GM23338 (cell line): ENCODE measurements at regions not wholly inside any gene's neighbourhood (a gene's known extent, or its start where the extent isn't known, plus 50 kb on each side); places are given as distances from the start of the nearest gene placed in this dataset.

Experiments
- ATAC-seq: fragments of 200-7000 bp; cut with Tn5 transposase; 3 replicates; pipeline ENCODE4 v1.9.1; 2020
- DNase-seq: peaks from one replicate; pipeline ENCODE4 v3.0.0-alpha.2; 2015; ENCODE audit warnings: low spot score
- H2AFZ ChIP-seq: fragments of 200-600 bp; sonication (generic); 2 replicates; pipeline ENCODE4 v1.8.0; 2016; ENCODE audit warnings: antibody characterized with exemption, mild to moderate bottlenecking, moderate library complexity
- H3F3A ChIP-seq: fragments of 200-600 bp; sonication (generic); replicated peaks from 2 replicates; pipeline ENCODE4 v1.8.0; 2017; ENCODE audit warnings: antibody characterized with exemption, mixed run types, low read depth
- H3K27ac ChIP-seq: fragments of 200-600 bp; sonication (generic); 2 replicates; pipeline ENCODE4 v1.6.1; 2016; ENCODE audit warnings: low read depth
- H3K27me3 ChIP-seq: fragments of 200-600 bp; sonication (generic); 2 replicates; pipeline ENCODE4 v1.8.0; 2016; ENCODE audit warnings: mild to moderate bottlenecking, mixed run types, moderate library complexity; ENCODE audit not compliant: insufficient read depth
- H3K36me3 ChIP-seq: fragments of 200-600 bp; sonication (generic); 2 replicates; pipeline ENCODE4 v1.8.0; 2016; ENCODE audit warnings: mild to moderate bottlenecking; ENCODE audit not compliant: insufficient read depth
- H3K4me1 ChIP-seq: fragments of 200-600 bp; sonication (generic); 2 replicates; pipeline ENCODE4 v1.8.0; 2016; ENCODE audit warnings: mild to moderate bottlenecking, moderate library complexity; ENCODE audit not compliant: insufficient read depth
- H3K4me2 ChIP-seq: fragments of 200-600 bp; sonication (generic); 2 replicates; pipeline ENCODE4 v1.7.1; 2017; ENCODE audit warnings: mixed run types
- H3K4me3 ChIP-seq: fragments of 200-600 bp; sonication (generic); 2 replicates; pipeline ENCODE4 v1.6.1; 2016; ENCODE audit warnings: mixed run types
- H3K79me2 ChIP-seq: fragments of 200-600 bp; sonication (generic); replicated peaks from 2 replicates; pipeline ENCODE4 v1.8.0; 2017; ENCODE audit warnings: mild to moderate bottlenecking; ENCODE audit not compliant: insufficient read depth
- H3K9me2 ChIP-seq: fragments of 200-600 bp; sonication (generic); 2 replicates; pipeline ENCODE4 v1.8.0; 2017; ENCODE audit not compliant: insufficient read depth
- H4K20me1 ChIP-seq: fragments of 200-600 bp; sonication (generic); replicated peaks from 2 replicates; pipeline ENCODE4 v1.8.0; 2017; ENCODE audit warnings: mild to moderate bottlenecking; ENCODE audit not compliant: insufficient read depth
- H3K27ac Mint-ChIP-seq: 2 replicates; pipeline ENCODE4 v1.8.0; 2020; ENCODE audit warnings: inconsistent platforms, mild to moderate bottlenecking, moderate library complexity, mixed read lengths
- H3K27me3 Mint-ChIP-seq: 3 replicates; pipeline ENCODE4 v1.8.0; 2022; ENCODE audit warnings: low read depth, mild to moderate bottlenecking, moderate library complexity, mixed read lengths, inconsistent platforms; ENCODE audit not compliant: insufficient read depth, poor library complexity
- H3K36me3 Mint-ChIP-seq: 3 replicates; pipeline ENCODE4 v1.8.0; 2021; ENCODE audit warnings: low read depth, mild to moderate bottlenecking, inconsistent platforms, moderate library complexity, mixed read lengths
- H3K4me1 Mint-ChIP-seq: 3 replicates; pipeline ENCODE4 v1.8.0; 2020; ENCODE audit warnings: mild to moderate bottlenecking, inconsistent platforms, mixed read lengths
- H3K4me3 Mint-ChIP-seq: 3 replicates; pipeline ENCODE4 v1.8.0; 2021; ENCODE audit warnings: moderate library complexity, mild to moderate bottlenecking, inconsistent platforms, mixed read lengths
- H3K9me3 Mint-ChIP-seq: 3 replicates; pipeline ENCODE4 v1.8.0; 2020; ENCODE audit warnings: moderate library complexity, mild to moderate bottlenecking, inconsistent platforms, mixed read lengths
- CREB1 ChIP-seq: fragments of 250-450 bp; sonication (Bioruptor Pico); IDR thresholded peaks from 2 replicates; pipeline ENCODE4 v1.5.0; 2020; ENCODE audit warnings: low read depth, mild to moderate bottlenecking, moderate library complexity
- EZH2phosphoT487 ChIP-seq: fragments of 200-600 bp; sonication (generic); IDR thresholded peaks from one replicate; pipeline ENCODE4 v1.8.1; 2018; ENCODE audit warnings: antibody characterized with exemption; ENCODE audit not compliant: unreplicated experiment
- STAT1 ChIP-seq: IDR thresholded peaks from one replicate; pipeline ENCODE4 v1.6.1; 2016; ENCODE audit warnings: antibody characterized with exemption; ENCODE audit not compliant: unreplicated experiment
- ZNF114 ChIP-seq: fragments of 250-450 bp; sonication (Bioruptor Pico); IDR thresholded peaks from 2 replicates; pipeline ENCODE4 v1.5.0; 2020; ENCODE audit warnings: mild to moderate bottlenecking, moderate library complexity
- TF ChIP-seq, protein P1 (sequence below): IDR thresholded peaks from one replicate; pipeline ENCODE4 v1.6.1; 2018; ENCODE audit warnings: antibody characterized with exemption; ENCODE audit not compliant: unreplicated experiment
- TF ChIP-seq, protein P2 (sequence below): IDR thresholded peaks from 2 replicates; pipeline ENCODE4 v1.6.1; 2016; ENCODE audit warnings: antibody characterized with exemption
- TF ChIP-seq, protein P3 (sequence below), 2 experiments: fragments of 200-600 bp in 1 of 2; sonication (generic) in 1 of 2; conservative IDR thresholded peaks; 2 replicates each; pipeline versions ENCODE4 v1.5.1 to v1.6.1; 2016 to 2017; ENCODE audit warnings: antibody characterized with exemption in 2 of 2, low read depth in 2 of 2, mild to moderate bottlenecking in 2 of 2, moderate library complexity in 1 of 2
- TF ChIP-seq, protein P4 (sequence below): fragments of 250-450 bp; sonication (Bioruptor Pico); IDR thresholded peaks from 2 replicates; pipeline ENCODE4 v1.5.0; 2020; ENCODE audit warnings: mild to moderate bottlenecking, moderate library complexity

DNA sequence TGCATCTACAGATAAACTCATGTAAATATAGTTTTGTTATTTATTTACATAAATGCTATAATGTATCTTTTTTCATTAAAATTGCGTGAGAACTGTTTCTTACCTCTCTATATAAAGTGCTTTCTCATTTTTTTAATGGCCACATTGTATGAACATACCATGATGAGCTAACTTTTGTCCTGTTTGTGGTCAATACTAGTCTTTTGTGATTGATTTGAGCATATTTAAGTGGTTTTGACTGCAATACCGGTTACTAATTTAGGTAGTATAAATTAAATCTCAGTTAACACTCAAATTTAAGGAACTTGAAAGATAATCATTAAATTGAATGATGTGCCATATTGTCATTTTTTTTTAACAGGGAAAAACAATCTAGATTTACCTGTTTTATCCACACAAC is 108.2 kb downstream of the HAUS1 start:
- Mint-ChIP-seq H3K4me3 (no peak overlapping the region), H3K27me3 (no peaks in the 10 kb centered on the region), H3K4me1 (peaks cover 5% of the 10 kb centered on the region), H3K27ac (no peak overlapping the region), H3K9me3 (no peaks in the 10 kb centered on the region), H3K36me3 (peaks cover 9% of the 10 kb centered on the region; the same call in 2 of the 3 replicates)
- ATAC-seq (no peak), DNase-seq (no peak)
- Histone ChIP-seq H2AFZ (no peak overlapping the region), H3K9me2 (no peaks in the 10 kb centered on the region), H3K4me2 (no peak overlapping the region), H3K36me3 (no peaks in the 10 kb centered on the region), H3K4me3 (no peak overlapping the region), H4K20me1 (no peaks in the 10 kb centered on the region; the same call in none of the 2 replicates), H3K79me2 (peaks cover 65% of the 10 kb centered on the region), H3K4me1 (no peaks in the 10 kb centered on the region), H3K27me3 (no peaks in the 10 kb centered on the region), H3F3A (no peaks in the 10 kb centered on the region; the same call in 1 of the 2 replicates), H3K27ac (no peak overlapping the region)
- TF ChIP-seq, protein P1, sequence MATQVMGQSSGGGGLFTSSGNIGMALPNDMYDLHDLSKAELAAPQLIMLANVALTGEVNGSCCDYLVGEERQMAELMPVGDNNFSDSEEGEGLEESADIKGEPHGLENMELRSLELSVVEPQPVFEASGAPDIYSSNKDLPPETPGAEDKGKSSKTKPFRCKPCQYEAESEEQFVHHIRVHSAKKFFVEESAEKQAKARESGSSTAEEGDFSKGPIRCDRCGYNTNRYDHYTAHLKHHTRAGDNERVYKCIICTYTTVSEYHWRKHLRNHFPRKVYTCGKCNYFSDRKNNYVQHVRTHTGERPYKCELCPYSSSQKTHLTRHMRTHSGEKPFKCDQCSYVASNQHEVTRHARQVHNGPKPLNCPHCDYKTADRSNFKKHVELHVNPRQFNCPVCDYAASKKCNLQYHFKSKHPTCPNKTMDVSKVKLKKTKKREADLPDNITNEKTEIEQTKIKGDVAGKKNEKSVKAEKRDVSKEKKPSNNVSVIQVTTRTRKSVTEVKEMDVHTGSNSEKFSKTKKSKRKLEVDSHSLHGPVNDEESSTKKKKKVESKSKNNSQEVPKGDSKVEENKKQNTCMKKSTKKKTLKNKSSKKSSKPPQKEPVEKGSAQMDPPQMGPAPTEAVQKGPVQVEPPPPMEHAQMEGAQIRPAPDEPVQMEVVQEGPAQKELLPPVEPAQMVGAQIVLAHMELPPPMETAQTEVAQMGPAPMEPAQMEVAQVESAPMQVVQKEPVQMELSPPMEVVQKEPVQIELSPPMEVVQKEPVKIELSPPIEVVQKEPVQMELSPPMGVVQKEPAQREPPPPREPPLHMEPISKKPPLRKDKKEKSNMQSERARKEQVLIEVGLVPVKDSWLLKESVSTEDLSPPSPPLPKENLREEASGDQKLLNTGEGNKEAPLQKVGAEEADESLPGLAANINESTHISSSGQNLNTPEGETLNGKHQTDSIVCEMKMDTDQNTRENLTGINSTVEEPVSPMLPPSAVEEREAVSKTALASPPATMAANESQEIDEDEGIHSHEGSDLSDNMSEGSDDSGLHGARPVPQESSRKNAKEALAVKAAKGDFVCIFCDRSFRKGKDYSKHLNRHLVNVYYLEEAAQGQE, result no peak
- TF ChIP-seq ZNF114 (no peak), STAT1 (no peak), EZH2phosphoT487 (no peak), CREB1 (CRISPR knock-in tag) (no peak)
- TF ChIP-seq, protein P2, sequence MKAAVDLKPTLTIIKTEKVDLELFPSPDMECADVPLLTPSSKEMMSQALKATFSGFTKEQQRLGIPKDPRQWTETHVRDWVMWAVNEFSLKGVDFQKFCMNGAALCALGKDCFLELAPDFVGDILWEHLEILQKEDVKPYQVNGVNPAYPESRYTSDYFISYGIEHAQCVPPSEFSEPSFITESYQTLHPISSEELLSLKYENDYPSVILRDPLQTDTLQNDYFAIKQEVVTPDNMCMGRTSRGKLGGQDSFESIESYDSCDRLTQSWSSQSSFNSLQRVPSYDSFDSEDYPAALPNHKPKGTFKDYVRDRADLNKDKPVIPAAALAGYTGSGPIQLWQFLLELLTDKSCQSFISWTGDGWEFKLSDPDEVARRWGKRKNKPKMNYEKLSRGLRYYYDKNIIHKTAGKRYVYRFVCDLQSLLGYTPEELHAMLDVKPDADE, result no peak
- TF ChIP-seq, protein P3, sequence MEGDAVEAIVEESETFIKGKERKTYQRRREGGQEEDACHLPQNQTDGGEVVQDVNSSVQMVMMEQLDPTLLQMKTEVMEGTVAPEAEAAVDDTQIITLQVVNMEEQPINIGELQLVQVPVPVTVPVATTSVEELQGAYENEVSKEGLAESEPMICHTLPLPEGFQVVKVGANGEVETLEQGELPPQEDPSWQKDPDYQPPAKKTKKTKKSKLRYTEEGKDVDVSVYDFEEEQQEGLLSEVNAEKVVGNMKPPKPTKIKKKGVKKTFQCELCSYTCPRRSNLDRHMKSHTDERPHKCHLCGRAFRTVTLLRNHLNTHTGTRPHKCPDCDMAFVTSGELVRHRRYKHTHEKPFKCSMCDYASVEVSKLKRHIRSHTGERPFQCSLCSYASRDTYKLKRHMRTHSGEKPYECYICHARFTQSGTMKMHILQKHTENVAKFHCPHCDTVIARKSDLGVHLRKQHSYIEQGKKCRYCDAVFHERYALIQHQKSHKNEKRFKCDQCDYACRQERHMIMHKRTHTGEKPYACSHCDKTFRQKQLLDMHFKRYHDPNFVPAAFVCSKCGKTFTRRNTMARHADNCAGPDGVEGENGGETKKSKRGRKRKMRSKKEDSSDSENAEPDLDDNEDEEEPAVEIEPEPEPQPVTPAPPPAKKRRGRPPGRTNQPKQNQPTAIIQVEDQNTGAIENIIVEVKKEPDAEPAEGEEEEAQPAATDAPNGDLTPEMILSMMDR (conservative IDR thresholded peaks at IDR 0.05; ENCODE audit: low read depth in 2 of 2), result no peak
- TF ChIP-seq, protein P4, sequence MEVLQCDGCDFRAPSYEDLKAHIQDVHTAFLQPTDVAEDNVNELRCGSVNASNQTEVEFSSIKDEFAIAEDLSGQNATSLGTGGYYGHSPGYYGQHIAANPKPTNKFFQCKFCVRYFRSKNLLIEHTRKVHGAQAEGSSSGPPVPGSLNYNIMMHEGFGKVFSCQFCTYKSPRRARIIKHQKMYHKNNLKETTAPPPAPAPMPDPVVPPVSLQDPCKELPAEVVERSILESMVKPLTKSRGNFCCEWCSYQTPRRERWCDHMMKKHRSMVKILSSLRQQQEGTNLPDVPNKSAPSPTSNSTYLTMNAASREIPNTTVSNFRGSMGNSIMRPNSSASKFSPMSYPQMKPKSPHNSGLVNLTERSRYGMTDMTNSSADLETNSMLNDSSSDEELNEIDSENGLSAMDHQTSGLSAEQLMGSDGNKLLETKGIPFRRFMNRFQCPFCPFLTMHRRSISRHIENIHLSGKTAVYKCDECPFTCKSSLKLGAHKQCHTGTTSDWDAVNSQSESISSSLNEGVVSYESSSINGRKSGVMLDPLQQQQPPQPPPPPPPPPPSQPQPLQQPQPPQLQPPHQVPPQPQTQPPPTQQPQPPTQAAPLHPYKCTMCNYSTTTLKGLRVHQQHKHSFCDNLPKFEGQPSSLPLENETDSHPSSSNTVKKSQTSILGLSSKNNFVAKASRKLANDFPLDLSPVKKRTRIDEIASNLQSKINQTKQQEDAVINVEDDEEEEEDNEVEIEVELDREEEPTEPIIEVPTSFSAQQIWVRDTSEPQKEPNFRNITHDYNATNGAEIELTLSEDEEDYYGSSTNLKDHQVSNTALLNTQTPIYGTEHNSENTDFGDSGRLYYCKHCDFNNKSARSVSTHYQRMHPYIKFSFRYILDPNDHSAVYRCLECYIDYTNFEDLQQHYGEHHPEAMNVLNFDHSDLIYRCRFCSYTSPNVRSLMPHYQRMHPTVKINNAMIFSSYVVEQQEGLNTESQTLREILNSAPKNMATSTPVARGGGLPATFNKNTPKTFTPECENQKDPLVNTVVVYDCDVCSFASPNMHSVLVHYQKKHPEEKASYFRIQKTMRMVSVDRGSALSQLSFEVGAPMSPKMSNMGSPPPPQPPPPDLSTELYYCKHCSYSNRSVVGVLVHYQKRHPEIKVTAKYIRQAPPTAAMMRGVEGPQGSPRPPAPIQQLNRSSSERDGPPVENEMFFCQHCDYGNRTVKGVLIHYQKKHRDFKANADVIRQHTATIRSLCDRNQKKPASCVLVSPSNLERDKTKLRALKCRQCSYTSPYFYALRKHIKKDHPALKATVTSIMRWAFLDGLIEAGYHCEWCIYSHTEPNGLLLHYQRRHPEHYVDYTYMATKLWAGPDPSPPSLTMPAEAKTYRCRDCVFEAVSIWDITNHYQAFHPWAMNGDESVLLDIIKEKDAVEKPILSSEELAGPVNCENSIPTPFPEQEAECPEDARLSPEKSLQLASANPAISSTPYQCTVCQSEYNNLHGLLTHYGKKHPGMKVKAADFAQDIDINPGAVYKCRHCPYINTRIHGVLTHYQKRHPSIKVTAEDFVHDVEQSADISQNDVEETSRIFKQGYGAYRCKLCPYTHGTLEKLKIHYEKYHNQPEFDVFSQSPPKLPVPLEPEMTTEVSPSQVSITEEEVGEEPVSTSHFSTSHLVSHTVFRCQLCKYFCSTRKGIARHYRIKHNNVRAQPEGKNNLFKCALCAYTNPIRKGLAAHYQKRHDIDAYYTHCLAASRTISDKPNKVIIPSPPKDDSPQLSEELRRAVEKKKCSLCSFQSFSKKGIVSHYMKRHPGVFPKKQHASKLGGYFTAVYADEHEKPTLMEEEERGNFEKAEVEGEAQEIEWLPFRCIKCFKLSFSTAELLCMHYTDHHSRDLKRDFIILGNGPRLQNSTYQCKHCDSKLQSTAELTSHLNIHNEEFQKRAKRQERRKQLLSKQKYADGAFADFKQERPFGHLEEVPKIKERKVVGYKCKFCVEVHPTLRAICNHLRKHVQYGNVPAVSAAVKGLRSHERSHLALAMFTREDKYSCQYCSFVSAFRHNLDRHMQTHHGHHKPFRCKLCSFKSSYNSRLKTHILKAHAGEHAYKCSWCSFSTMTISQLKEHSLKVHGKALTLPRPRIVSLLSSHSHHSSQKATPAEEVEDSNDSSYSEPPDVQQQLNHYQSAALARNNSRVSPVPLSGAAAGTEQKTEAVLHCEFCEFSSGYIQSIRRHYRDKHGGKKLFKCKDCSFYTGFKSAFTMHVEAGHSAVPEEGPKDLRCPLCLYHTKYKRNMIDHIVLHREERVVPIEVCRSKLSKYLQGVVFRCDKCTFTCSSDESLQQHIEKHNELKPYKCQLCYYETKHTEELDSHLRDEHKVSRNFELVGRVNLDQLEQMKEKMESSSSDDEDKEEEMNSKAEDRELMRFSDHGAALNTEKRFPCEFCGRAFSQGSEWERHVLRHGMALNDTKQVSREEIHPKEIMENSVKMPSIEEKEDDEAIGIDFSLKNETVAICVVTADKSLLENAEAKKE (CRISPR knock-in tag), result no peak
